HG03196 (cell line): ENCODE measurements at regions not wholly inside any gene's neighbourhood (a gene's known extent, or its start where the extent isn't known, plus 50 kb on each side); places are given as distances from the start of the nearest gene placed in this dataset.
"Not testable (repeated sequence)": the region's sequence is repeated elsewhere in the genome, so short reads cannot be mapped to it uniquely, and the experiment has no call there.

Experiments used
- ATAC-seq: cut with Tn5 transposase; IDR thresholded peaks from one replicate; pipeline ENCODE4 v1.9.1; 2021; ENCODE audit not compliant: unreplicated experiment

DNA sequence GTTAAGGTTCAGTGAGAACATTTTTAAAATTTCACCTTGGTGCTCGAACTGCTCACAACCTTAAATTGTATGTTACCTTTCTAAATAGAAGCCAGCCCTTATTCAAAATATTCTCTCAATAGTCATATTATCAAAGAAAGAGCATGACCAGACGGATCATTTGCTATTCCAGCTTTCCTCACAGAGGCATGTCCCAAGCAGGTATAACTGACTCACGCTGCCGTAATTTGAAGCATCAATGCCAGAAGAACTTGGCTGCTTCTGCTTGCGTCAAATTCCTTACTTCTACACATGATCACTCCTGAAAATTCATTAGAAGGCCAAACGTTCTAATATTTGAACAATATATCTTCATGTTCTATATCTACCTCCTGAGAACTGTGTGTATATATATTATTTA is 69.5 kb upstream of the VGLL4 start:
- ATAC-seq, result no peak

DNA sequence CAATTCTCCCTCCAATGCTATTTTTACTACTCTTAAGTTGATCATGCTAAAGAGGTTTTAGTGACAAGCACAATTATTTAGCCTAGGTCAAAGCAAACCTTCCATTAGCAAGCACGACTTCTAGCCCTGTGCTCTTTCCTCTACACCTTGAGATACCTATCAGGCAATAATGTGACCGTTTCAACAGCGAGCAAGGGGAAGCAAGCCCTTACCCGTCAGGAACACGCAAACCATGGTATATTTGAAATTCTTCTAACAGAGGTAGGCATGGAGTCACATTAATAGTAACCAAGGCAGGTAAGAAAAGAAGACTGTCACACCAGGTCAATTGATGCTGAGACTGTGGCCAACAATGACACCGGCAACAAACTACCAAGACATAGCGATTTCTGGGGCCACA is 68.9 kb upstream of the VGLL4 start:
- no peak for ATAC-seq

DNA sequence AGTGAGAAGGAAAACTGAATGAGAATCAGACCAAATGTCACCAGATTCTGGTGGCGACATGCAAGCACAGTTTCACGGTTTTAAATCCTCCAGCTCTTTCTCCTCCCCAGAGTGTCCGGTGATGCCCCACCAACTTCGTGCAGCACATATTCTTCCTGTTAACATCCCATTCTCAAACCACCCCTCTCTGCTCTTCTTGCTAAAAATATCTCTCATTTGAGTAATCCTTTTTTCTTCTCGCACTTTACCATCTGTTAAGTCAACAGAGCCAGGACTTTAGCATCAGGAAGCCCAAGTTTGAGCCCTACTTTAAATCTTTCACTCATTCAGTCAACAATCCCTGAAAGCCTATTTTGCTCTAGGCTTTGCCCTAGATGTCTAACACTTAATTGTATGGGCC is 68.2 kb upstream of the VGLL4 start:
- no peak for ATAC-seq

DNA sequence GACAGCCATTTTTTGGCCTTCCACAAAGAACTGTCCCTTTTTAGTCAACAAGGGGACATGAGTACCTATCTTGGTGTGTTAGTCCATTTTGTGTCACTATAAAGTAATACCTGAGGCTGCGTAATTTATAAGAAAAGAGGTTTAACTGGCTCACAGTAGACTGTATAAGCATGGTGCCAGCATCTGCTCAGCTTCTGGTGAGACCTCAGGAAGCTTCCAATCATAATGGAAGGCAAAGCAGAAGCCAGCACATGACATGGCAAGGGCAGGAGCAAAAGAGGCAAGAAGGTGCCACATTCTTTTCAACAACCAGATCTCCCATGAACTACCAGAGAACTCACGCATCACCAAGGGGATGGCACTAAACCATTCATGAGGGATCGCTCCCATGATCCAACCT is 66.1 kb upstream of the VGLL4 start:
- no peak for ATAC-seq

DNA sequence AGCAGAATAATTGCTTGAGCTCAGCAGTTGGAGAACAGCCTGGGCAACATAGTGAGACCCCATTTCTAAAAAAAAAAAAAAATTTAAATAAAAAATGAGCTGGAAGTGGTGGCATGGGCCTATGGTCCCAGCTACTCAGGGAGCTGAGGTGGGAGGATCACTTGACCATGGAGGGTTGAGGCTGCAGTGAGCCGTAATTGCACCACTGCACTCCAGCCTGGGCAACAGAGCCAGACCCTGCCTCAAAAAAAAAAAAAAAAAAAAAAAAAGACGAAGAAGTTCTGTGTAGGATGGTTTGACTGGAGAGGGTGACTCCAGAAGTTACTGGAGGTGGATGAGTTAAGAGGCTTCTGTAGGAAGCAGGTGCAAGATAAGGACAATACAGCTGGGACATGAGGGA is 63.4 kb upstream of the VGLL4 start:
- not testable (repeated sequence) for ATAC-seq

DNA sequence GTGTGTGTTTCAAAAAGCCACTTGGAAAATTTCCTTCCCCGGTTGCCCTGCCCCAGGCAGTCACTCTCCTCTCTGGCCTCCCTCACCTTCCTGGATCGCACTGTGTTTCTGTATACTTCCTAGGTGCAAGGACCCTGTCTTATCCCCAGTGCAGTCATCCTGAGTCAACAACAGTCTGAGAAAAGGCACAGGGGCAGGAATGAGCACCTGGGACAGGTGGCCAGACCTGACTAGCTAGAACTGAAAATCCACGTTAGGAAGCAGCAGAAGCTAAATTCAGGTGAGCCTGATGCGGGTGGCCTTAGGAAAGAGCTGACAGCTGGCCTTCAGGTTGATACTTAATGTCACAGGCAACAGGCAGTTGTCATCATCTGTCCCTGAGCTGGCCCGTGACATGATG is 62.9 kb upstream of the VGLL4 start:
- no peak for ATAC-seq

DNA sequence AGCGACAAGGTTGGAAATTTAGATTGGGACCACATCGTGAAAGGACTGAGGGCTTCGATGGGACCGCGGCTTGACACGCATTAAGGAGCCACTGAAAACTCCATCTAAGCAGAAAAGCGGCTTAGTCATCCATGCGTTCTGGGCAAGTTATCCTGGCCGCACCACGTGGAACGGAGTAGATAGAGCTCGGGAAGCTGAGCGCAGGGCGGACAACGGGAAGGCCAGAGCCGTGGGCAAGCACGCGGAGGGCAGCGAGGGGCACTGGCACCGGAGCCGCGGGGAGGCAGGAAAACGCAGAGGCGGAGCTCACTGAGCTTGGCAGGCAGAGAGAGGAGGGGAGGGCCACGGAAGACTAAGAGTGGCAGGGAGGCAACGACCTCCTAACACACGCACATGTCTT is 61.3 kb upstream of the VGLL4 start:
- no peak for ATAC-seq

DNA sequence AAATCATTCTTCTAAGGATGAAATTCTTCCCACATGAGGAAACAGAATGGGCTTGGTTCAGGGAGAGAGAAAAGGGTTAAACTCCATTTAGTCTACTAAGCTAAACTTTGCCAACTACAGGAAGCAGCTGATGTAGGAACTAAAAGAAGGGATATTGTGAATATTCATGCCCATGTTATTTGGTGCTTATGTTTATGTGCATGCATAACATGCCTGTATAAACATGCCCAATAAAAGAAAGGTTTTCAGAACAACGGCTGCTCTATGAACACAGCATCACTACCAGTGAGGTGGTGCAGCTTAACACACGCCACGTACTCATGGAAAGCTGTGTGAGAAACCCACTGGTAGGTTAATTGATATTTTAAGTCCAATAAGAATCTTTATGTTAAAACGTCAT is 59.4 kb upstream of the VGLL4 start:
- no peak for ATAC-seq

DNA sequence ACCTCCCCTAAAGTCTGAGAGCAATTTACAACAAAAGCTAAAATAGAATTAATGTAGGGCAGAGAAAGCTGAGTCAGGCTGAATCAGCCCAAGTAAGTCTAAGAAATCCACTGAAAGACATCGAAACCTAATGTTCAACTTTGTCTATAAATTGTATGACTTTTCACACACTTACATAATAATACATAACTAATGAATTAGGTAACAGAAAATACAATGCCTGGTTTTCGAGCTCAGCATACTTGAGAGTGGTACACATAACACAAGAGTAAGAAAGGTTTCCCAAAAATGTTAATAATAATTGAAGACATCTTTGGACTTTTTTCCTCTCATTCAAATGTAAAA is 55.3 kb upstream of the VGLL4 start:
- no peak for ATAC-seq

DNA sequence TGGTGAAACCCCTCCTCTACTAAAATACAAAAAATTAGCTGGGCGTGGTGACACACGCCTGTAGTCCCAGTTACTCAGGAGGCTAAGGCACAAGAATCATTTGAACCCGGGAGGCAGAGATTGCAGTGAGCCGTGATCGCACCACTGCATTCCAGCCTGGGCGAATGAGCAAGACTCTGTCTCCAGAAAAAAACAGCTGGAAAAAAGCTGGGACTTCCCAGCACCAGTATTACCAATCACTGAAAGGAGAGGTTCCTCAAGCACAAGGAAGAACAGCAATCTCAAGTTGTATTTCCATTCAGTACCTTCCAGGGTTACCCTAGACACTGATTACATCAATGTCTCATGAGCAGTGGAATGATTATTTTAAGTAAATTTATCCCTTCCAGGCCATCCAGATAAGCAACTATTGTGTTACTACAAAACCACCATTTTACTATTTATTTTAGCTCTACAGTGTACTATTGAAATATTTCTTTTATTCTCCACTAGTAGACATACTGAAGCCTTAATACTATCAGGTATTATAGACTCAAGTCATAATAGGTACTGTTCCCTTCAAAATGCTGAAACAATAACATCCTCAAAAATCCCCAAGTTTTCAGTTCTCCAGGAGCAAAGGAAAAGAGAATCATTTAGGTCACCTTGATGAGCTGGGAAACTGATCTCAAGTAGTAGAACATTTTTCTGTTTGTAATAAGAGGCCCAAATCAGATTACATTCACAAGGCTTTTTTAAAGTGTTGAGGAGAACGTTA is 54.8 kb upstream of the VGLL4 start:
- ATAC-seq, result no peak

DNA sequence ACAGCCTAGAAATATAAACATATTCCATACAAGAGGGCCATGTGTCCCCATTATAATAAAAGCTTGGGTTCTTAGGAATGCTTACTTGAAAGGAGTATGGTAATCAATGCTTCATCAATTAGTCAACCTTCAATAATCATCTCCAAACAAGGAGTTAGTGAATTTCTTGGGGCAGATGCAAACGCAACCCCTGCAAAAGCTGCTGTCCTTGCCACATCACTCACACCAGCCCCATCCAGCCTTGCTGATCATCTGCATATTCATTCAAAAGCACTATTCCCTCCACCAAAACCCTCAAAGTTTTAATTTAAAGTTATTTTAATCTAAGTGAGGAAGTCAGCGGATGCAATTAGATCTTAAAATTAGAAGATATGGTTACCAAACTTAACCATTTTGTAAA is 54.0 kb upstream of the VGLL4 start:
- ATAC-seq, result no peak

DNA sequence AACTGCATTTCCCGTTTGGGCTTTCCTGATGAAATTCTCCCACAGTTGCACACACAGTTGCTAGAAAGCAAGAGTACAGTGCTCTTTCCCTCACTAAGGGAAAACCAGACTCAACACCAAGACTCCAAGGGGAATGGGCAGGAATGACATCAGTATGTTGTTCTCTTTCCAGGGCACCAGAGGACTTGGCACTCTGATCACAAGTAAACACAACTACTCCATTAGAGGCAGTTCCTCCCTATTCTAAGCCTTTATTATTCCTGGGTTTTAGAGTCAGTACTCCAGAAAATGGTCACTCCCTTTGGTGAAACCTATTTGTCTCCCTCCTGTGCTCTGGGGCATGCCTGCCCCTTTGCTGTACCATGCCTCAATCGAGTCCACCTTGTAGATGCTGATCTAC is 52.3 kb upstream of the VGLL4 start:
- no peak for ATAC-seq
